ENCODE measurements at regions not wholly inside any gene's neighbourhood (a gene's known extent, or its start where the extent isn't known, plus 50 kb on each side); places are given as distances from the start of the nearest gene placed in this dataset.

DNA sequence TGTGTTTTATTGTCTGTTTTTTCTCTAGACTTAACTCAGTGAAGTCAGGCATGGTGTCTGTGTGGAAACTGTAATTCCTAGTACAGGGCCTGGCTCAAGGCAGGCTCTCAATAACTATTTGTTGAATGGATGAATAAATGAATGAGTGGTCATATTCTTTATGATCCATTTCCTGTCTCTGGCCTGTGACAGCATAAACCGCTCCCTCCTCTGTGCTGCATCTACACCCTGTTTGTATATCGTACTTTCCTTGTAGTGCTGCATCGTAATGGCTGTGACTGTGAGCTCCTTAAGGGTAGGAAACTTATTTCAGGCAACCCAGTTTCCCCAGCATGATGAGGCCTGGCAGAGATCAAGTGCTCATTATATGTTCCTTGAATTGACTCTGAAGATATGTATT, 337.5 kb upstream of the USP24 start:
- no peak for DNase-seq

- no peak for DNase-seq
These were observed 332.2 kb upstream of the USP24 start for GRCh38 chr1:55547405-55547804.

GRCh38 chr1:55546553-55546952, 331.4 kb upstream of the USP24 start:
- DNase-seq: no peak

- no peak for DNase-seq
These were observed 329.7 kb upstream of the USP24 start for GRCh38 chr1:55544826-55545225.

GRCh38 chr1:55542901-55543504, 327.8 kb upstream of the USP24 start:
- DNase-seq: no peak

- no peak for DNase-seq
These were observed 326.1 kb upstream of the USP24 start for GRCh38 chr1:55541296-55541695.

GRCh38 chr1:55539652-55540512, 324.7 kb upstream of the USP24 start:
- DNase-seq: no peak

- no peak for DNase-seq
These were observed 323.3 kb upstream of the USP24 start for GRCh38 chr1:55538428-55538827.

DNA sequence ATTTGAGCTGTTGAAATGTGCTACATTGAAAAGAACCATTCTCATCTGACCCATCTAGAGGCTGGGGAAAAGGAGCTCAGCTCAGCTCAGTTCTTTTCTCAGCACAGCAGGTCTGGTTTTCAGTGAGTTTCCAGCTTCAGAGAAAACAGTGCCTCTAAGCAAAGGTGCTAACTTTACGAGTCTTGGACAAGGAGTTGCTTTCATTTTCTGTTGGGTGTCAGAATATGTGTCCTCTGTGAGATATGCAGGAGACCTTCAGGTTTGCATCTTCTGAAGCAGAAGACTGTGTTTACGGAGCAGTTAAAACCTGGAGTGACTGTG, 321.3 kb upstream of the USP24 start:
- no peak for DNase-seq

GRCh38 chr1:55535724-55536544, 320.8 kb upstream of the USP24 start:
- no peak for DNase-seq

- DNase-seq: no peak
These were observed 319.5 kb upstream of the USP24 start for GRCh38 chr1:55534565-55535121.

- DNase-seq: no peak
These were observed 316.5 kb upstream of the USP24 start for GRCh38 chr1:55531644-55532043.

DNA sequence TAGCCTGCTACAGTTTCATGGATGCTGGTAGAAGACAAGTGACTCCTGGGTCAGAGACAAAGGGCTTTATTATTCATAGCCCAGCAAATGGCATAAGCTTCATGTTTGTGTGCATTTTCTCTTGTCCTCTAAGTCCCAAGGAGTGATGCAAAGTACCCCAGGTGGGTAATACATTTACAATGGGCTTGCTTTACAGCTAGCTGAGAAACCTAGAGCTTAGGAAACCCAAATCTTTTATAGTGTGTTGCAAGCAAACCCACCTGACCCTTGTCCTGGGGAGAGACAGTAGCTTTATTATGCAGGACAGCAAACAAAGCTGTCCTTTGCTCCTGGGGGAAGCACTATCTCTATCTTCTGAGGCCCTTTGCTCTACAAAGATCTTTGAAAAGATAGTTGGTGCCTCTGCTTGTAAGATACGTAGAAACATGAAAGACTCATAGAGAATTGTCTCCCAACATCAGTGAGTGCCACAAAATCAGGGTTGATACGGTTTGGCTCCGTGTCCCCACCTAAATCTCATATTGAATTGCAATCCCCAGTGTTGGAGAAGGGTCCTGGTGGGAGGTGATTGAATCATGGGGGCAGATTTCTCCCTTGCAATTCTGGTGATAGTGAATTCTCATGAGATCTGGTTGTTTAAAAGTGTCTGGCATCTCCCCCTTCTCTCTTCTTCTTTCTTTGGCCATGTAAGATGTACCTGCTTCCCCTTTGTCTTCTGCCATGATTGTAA, 315.8 kb upstream of the USP24 start:
- DNase-seq: no peak

DNA sequence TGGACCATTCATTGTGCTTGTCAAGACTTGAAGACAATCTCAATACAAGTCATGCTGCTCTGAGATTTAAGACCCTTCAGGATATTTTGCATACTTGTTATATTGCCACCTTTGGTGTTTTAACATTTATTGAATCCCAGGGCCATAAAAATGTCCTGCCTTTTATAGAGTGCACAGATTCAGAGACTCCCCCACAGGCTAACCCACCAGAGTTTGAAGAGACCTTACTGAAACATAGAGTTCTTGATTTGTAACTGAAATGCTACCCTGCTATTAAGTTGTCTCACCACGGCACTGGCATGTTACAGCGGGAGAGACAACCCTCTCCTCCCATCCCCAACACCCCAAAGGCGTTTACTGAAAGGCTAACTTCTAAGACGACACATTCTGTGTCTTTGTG, 313.9 kb upstream of the USP24 start:
- DNase-seq: no peak

DNA sequence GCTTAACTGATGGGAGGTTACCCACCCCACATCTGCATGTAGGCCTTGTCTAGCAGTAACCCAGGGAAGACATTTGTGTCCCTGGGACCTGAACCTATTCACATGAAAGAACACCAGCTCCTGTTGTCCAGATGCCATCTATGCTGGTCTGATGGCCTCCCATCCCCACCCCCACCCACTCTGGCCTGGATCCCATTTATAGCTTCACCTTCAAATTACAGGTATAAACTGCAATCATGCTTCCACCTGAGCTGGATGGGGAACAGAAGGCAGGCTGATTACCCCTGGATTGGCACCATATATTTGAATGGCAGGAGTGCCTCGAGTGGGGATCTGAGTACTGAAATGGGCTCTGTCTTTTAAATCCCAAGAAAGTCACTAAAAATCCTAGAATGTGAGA, 312.7 kb upstream of the USP24 start:
- no peak for DNase-seq

GRCh38 chr1:55526716-55527115, 311.6 kb upstream of the USP24 start:
- DNase-seq: no peak

DNA sequence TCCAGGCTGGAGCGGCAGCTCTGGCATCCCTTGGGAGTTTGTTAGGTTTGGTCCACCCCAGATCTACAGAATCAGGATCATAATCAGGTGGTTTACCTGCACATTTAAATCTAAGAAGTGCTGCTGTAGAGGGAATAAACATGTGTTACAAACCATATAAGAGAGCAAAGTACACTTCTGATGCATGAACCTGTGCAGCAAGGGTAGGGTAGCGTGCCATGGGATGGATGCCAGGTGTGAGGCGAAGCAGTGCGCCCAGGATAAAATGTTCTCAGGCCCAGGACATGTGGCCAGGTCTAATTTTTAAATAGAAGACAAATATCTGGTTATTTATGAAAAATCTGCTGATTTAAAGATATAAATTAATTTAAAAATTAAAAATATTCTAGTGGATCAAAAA, 308.8 kb upstream of the USP24 start:
- no peak for DNase-seq

- DNase-seq: no peak
These were observed 307.8 kb upstream of the USP24 start for GRCh38 chr1:55522982-55523381.

DNA sequence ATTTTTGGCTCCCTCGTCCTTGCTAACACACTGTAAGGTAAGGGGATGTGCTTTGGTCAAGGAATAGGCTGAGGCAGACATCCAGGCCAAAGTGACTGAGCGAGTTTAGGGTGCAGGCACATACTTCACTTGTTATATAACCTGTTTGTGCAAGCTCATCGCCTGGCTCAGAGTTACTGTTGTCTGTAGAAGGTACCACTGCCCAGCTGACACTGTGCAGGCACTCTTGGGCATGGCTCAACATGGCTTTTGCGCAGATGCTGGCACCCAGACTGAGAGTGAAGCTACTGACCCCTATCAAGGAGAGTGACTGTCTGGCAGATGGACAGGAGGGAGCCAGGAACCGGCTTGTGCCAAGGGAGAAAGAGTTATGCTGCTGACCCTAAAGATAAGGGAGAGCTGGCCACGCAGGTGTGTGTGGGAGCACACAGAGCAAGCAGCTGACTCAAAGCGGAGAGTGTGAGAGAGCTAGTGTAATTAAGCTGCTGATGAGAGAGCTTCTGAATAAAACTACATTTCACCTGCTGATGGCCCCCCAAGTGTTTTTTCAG, 307.3 kb upstream of the USP24 start:
- DNase-seq: no peak

GRCh38 chr1:55520861-55521260, 305.7 kb upstream of the USP24 start:
- DNase-seq: no peak

DNA sequence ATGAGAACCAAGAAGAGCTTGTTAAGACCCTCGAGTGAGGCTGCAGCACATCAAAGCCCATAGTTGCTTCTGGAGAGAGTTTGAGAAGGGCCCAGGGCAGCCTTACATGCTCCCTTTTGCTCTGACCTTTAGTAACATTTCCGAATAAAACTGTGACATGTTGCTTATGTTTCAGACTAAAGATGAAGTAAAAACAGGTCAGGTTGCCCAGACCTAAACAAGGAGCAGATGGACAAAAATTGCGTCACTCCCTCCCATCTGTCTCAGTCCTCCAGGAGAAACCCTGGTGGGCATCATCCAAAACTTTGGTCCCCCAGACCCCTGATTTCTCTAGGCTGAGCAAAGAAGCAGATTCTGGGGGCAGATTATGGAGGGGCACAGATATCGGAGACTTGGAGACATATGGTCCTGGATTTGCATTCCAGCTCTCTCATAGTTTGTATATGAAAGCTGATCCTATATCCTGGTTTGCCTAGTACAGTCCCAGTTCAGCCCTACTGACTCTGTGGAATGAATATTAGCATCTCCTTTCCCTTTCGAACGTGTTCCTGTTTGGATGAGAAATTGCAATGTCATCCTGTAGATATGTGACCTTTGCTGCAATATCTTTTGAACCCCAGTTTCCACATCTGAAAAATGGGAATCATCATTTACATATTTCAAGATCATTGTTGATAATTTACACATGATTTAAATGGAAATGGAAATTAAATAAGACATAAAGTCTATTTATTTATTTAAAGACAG, 304.9 kb upstream of the USP24 start:
- DNase-seq: no peak

- DNase-seq: no peak
These were observed 304.1 kb upstream of the USP24 start for GRCh38 chr1:55519276-55519675.
